GM23338 (cell line): ENCODE measurements at regions not wholly inside any gene's neighbourhood (a gene's known extent, or its start where the extent isn't known, plus 50 kb on each side); places are given as distances from the start of the nearest gene placed in this dataset.

ENCODE experiments used
- ATAC-seq: fragments of 200-7000 bp; cut with Tn5 transposase; 3 replicates; pipeline ENCODE4 v1.9.1; 2020
- DNase-seq: peaks from one replicate; pipeline ENCODE4 v3.0.0-alpha.2; 2015; ENCODE audit warnings: low spot score
- H2AFZ ChIP-seq: fragments of 200-600 bp; sonication (generic); 2 replicates; pipeline ENCODE4 v1.8.0; 2016; ENCODE audit warnings: antibody characterized with exemption, mild to moderate bottlenecking, moderate library complexity
- H3F3A ChIP-seq: fragments of 200-600 bp; sonication (generic); replicated peaks from 2 replicates; pipeline ENCODE4 v1.8.0; 2017; ENCODE audit warnings: antibody characterized with exemption, mixed run types, low read depth
- H3K27ac ChIP-seq: fragments of 200-600 bp; sonication (generic); 2 replicates; pipeline ENCODE4 v1.6.1; 2016; ENCODE audit warnings: low read depth
- H3K27me3 ChIP-seq: fragments of 200-600 bp; sonication (generic); 2 replicates; pipeline ENCODE4 v1.8.0; 2016; ENCODE audit warnings: mild to moderate bottlenecking, mixed run types, moderate library complexity; ENCODE audit not compliant: insufficient read depth
- H3K36me3 ChIP-seq: fragments of 200-600 bp; sonication (generic); 2 replicates; pipeline ENCODE4 v1.8.0; 2016; ENCODE audit warnings: mild to moderate bottlenecking; ENCODE audit not compliant: insufficient read depth
- H3K4me1 ChIP-seq: fragments of 200-600 bp; sonication (generic); 2 replicates; pipeline ENCODE4 v1.8.0; 2016; ENCODE audit warnings: mild to moderate bottlenecking, moderate library complexity; ENCODE audit not compliant: insufficient read depth
- H3K4me2 ChIP-seq: fragments of 200-600 bp; sonication (generic); 2 replicates; pipeline ENCODE4 v1.7.1; 2017; ENCODE audit warnings: mixed run types
- H3K4me3 ChIP-seq: fragments of 200-600 bp; sonication (generic); 2 replicates; pipeline ENCODE4 v1.6.1; 2016; ENCODE audit warnings: mixed run types
- H3K79me2 ChIP-seq: fragments of 200-600 bp; sonication (generic); replicated peaks from 2 replicates; pipeline ENCODE4 v1.8.0; 2017; ENCODE audit warnings: mild to moderate bottlenecking; ENCODE audit not compliant: insufficient read depth
- H3K9me2 ChIP-seq: fragments of 200-600 bp; sonication (generic); 2 replicates; pipeline ENCODE4 v1.8.0; 2017; ENCODE audit not compliant: insufficient read depth
- H4K20me1 ChIP-seq: fragments of 200-600 bp; sonication (generic); replicated peaks from 2 replicates; pipeline ENCODE4 v1.8.0; 2017; ENCODE audit warnings: mild to moderate bottlenecking; ENCODE audit not compliant: insufficient read depth
- H3K27ac Mint-ChIP-seq: 2 replicates; pipeline ENCODE4 v1.8.0; 2020; ENCODE audit warnings: inconsistent platforms, mild to moderate bottlenecking, moderate library complexity, mixed read lengths
- H3K27me3 Mint-ChIP-seq: 3 replicates; pipeline ENCODE4 v1.8.0; 2022; ENCODE audit warnings: low read depth, mild to moderate bottlenecking, moderate library complexity, mixed read lengths, inconsistent platforms; ENCODE audit not compliant: insufficient read depth, poor library complexity
- H3K36me3 Mint-ChIP-seq: 3 replicates; pipeline ENCODE4 v1.8.0; 2021; ENCODE audit warnings: low read depth, mild to moderate bottlenecking, inconsistent platforms, moderate library complexity, mixed read lengths
- H3K4me1 Mint-ChIP-seq: 3 replicates; pipeline ENCODE4 v1.8.0; 2020; ENCODE audit warnings: mild to moderate bottlenecking, inconsistent platforms, mixed read lengths
- H3K4me3 Mint-ChIP-seq: 3 replicates; pipeline ENCODE4 v1.8.0; 2021; ENCODE audit warnings: moderate library complexity, mild to moderate bottlenecking, inconsistent platforms, mixed read lengths
- H3K9me3 Mint-ChIP-seq: 3 replicates; pipeline ENCODE4 v1.8.0; 2020; ENCODE audit warnings: moderate library complexity, mild to moderate bottlenecking, inconsistent platforms, mixed read lengths
- CREB1 ChIP-seq: fragments of 250-450 bp; sonication (Bioruptor Pico); IDR thresholded peaks from 2 replicates; pipeline ENCODE4 v1.5.0; 2020; ENCODE audit warnings: low read depth, mild to moderate bottlenecking, moderate library complexity
- EZH2 ChIP-seq: fragments of 200-600 bp; sonication (generic); IDR thresholded peaks from one replicate; pipeline ENCODE4 v1.8.0; 2017; ENCODE audit warnings: antibody characterized with exemption, mild to moderate bottlenecking, low read depth; ENCODE audit not compliant: unreplicated experiment
- EZH2phosphoT487 ChIP-seq: fragments of 200-600 bp; sonication (generic); IDR thresholded peaks from one replicate; pipeline ENCODE4 v1.8.1; 2018; ENCODE audit warnings: antibody characterized with exemption; ENCODE audit not compliant: unreplicated experiment
- JUNB ChIP-seq: IDR thresholded peaks from one replicate; pipeline ENCODE4 v1.6.1; 2016; ENCODE audit warnings: antibody characterized with exemption; ENCODE audit not compliant: unreplicated experiment
- NANOG ChIP-seq: IDR thresholded peaks from 2 replicates; pipeline ENCODE4 v1.6.1; 2016; ENCODE audit warnings: antibody characterized with exemption, borderline replicate concordance
- POLR2AphosphoS5 ChIP-seq: IDR thresholded peaks from 2 replicates; pipeline ENCODE4 v1.6.1; 2016; ENCODE audit warnings: antibody characterized with exemption, low read depth
- STAT1 ChIP-seq: IDR thresholded peaks from one replicate; pipeline ENCODE4 v1.6.1; 2016; ENCODE audit warnings: antibody characterized with exemption; ENCODE audit not compliant: unreplicated experiment
- ZNF114 ChIP-seq: fragments of 250-450 bp; sonication (Bioruptor Pico); IDR thresholded peaks from 2 replicates; pipeline ENCODE4 v1.5.0; 2020; ENCODE audit warnings: mild to moderate bottlenecking, moderate library complexity
- ZNF331 ChIP-seq: fragments of 250-450 bp; sonication (Bioruptor Pico); IDR thresholded peaks from 2 replicates; pipeline ENCODE4 v1.5.0; 2020; ENCODE audit warnings: low read depth, mild to moderate bottlenecking, moderate library complexity
- TF ChIP-seq, protein P1 (sequence below), 2 experiments: fragments of 200-600 bp in 1 of 2; sonication (generic) in 1 of 2; conservative IDR thresholded peaks; 2 replicates each; pipeline versions ENCODE4 v1.5.1 to v1.6.1; 2016 to 2017; ENCODE audit warnings: antibody characterized with exemption in 2 of 2, low read depth in 2 of 2, mild to moderate bottlenecking in 2 of 2, moderate library complexity in 1 of 2
- TF ChIP-seq, protein P2 (sequence below): IDR thresholded peaks from one replicate; pipeline ENCODE4 v1.6.1; 2018; ENCODE audit warnings: antibody characterized with exemption; ENCODE audit not compliant: unreplicated experiment
- TF ChIP-seq, protein P3 (sequence below): fragments of 250-450 bp; sonication (Bioruptor Pico); IDR thresholded peaks from 2 replicates; pipeline ENCODE4 v1.5.0; 2020; ENCODE audit warnings: mild to moderate bottlenecking, moderate library complexity
- TF ChIP-seq, protein P4 (sequence below): IDR thresholded peaks from 2 replicates; pipeline ENCODE4 v1.6.1; 2016; ENCODE audit warnings: antibody characterized with exemption

DNA sequence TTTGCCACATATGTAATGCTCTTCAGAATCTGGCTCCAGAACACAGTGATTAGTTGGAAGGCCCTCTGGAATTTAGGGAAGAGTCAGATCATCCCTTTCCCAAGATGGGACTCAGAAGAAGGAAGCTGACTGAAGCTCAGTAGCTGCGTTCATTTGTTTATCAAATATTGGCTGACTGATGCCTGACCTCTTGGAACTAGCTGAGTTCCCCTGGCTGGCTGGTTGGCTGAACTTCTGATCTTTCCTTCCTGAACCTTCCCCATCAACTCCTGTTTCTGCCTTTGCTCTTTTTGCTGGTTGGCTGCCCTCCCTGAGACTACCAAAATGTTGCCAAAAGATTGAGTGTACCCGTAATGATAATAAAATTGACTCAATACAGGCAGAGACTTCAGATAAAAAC, 866.5 kb upstream of the INTU start:
- Histone ChIP-seq H3K27ac (no peak overlapping the region), H3K27me3 (no peaks in the 10 kb centered on the region), H3K4me1 (no peaks in the 10 kb centered on the region), H2AFZ (peak overlapping the region; percentile 53; the same call in 1 of the 2 replicates), H3K36me3 (no peaks in the 10 kb centered on the region), H4K20me1 (no peaks in the 10 kb centered on the region), H3K4me3 (no peak overlapping the region), H3K9me2 (no peaks in the 10 kb centered on the region), H3K4me2 (no peak overlapping the region), H3K79me2 (no peaks in the 10 kb centered on the region), H3F3A (no peaks in the 10 kb centered on the region)
- no peaks in the 10 kb centered on the region for H3K27me3 Mint-ChIP-seq
- peaks cover 2% of the 10 kb centered on the region; the same call in 1 of the 3 replicates for H3K36me3 Mint-ChIP-seq
- no peak for ATAC-seq
- H3K27ac Mint-ChIP-seq, result no peak overlapping the region
- H3K9me3 Mint-ChIP-seq, result peaks cover 11% of the 10 kb centered on the region; the same call in 2 of the 3 replicates
- no peak overlapping the region for H3K4me3 Mint-ChIP-seq
- no peak for DNase-seq
- TF ChIP-seq, protein P1, sequence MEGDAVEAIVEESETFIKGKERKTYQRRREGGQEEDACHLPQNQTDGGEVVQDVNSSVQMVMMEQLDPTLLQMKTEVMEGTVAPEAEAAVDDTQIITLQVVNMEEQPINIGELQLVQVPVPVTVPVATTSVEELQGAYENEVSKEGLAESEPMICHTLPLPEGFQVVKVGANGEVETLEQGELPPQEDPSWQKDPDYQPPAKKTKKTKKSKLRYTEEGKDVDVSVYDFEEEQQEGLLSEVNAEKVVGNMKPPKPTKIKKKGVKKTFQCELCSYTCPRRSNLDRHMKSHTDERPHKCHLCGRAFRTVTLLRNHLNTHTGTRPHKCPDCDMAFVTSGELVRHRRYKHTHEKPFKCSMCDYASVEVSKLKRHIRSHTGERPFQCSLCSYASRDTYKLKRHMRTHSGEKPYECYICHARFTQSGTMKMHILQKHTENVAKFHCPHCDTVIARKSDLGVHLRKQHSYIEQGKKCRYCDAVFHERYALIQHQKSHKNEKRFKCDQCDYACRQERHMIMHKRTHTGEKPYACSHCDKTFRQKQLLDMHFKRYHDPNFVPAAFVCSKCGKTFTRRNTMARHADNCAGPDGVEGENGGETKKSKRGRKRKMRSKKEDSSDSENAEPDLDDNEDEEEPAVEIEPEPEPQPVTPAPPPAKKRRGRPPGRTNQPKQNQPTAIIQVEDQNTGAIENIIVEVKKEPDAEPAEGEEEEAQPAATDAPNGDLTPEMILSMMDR (conservative IDR thresholded peaks at IDR 0.05; ENCODE audit: low read depth in 2 of 2), result no peak
- TF ChIP-seq, protein P2, sequence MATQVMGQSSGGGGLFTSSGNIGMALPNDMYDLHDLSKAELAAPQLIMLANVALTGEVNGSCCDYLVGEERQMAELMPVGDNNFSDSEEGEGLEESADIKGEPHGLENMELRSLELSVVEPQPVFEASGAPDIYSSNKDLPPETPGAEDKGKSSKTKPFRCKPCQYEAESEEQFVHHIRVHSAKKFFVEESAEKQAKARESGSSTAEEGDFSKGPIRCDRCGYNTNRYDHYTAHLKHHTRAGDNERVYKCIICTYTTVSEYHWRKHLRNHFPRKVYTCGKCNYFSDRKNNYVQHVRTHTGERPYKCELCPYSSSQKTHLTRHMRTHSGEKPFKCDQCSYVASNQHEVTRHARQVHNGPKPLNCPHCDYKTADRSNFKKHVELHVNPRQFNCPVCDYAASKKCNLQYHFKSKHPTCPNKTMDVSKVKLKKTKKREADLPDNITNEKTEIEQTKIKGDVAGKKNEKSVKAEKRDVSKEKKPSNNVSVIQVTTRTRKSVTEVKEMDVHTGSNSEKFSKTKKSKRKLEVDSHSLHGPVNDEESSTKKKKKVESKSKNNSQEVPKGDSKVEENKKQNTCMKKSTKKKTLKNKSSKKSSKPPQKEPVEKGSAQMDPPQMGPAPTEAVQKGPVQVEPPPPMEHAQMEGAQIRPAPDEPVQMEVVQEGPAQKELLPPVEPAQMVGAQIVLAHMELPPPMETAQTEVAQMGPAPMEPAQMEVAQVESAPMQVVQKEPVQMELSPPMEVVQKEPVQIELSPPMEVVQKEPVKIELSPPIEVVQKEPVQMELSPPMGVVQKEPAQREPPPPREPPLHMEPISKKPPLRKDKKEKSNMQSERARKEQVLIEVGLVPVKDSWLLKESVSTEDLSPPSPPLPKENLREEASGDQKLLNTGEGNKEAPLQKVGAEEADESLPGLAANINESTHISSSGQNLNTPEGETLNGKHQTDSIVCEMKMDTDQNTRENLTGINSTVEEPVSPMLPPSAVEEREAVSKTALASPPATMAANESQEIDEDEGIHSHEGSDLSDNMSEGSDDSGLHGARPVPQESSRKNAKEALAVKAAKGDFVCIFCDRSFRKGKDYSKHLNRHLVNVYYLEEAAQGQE, result no peak
- TF ChIP-seq, protein P3, sequence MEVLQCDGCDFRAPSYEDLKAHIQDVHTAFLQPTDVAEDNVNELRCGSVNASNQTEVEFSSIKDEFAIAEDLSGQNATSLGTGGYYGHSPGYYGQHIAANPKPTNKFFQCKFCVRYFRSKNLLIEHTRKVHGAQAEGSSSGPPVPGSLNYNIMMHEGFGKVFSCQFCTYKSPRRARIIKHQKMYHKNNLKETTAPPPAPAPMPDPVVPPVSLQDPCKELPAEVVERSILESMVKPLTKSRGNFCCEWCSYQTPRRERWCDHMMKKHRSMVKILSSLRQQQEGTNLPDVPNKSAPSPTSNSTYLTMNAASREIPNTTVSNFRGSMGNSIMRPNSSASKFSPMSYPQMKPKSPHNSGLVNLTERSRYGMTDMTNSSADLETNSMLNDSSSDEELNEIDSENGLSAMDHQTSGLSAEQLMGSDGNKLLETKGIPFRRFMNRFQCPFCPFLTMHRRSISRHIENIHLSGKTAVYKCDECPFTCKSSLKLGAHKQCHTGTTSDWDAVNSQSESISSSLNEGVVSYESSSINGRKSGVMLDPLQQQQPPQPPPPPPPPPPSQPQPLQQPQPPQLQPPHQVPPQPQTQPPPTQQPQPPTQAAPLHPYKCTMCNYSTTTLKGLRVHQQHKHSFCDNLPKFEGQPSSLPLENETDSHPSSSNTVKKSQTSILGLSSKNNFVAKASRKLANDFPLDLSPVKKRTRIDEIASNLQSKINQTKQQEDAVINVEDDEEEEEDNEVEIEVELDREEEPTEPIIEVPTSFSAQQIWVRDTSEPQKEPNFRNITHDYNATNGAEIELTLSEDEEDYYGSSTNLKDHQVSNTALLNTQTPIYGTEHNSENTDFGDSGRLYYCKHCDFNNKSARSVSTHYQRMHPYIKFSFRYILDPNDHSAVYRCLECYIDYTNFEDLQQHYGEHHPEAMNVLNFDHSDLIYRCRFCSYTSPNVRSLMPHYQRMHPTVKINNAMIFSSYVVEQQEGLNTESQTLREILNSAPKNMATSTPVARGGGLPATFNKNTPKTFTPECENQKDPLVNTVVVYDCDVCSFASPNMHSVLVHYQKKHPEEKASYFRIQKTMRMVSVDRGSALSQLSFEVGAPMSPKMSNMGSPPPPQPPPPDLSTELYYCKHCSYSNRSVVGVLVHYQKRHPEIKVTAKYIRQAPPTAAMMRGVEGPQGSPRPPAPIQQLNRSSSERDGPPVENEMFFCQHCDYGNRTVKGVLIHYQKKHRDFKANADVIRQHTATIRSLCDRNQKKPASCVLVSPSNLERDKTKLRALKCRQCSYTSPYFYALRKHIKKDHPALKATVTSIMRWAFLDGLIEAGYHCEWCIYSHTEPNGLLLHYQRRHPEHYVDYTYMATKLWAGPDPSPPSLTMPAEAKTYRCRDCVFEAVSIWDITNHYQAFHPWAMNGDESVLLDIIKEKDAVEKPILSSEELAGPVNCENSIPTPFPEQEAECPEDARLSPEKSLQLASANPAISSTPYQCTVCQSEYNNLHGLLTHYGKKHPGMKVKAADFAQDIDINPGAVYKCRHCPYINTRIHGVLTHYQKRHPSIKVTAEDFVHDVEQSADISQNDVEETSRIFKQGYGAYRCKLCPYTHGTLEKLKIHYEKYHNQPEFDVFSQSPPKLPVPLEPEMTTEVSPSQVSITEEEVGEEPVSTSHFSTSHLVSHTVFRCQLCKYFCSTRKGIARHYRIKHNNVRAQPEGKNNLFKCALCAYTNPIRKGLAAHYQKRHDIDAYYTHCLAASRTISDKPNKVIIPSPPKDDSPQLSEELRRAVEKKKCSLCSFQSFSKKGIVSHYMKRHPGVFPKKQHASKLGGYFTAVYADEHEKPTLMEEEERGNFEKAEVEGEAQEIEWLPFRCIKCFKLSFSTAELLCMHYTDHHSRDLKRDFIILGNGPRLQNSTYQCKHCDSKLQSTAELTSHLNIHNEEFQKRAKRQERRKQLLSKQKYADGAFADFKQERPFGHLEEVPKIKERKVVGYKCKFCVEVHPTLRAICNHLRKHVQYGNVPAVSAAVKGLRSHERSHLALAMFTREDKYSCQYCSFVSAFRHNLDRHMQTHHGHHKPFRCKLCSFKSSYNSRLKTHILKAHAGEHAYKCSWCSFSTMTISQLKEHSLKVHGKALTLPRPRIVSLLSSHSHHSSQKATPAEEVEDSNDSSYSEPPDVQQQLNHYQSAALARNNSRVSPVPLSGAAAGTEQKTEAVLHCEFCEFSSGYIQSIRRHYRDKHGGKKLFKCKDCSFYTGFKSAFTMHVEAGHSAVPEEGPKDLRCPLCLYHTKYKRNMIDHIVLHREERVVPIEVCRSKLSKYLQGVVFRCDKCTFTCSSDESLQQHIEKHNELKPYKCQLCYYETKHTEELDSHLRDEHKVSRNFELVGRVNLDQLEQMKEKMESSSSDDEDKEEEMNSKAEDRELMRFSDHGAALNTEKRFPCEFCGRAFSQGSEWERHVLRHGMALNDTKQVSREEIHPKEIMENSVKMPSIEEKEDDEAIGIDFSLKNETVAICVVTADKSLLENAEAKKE (CRISPR knock-in tag), result no peak
- TF ChIP-seq, protein P4, sequence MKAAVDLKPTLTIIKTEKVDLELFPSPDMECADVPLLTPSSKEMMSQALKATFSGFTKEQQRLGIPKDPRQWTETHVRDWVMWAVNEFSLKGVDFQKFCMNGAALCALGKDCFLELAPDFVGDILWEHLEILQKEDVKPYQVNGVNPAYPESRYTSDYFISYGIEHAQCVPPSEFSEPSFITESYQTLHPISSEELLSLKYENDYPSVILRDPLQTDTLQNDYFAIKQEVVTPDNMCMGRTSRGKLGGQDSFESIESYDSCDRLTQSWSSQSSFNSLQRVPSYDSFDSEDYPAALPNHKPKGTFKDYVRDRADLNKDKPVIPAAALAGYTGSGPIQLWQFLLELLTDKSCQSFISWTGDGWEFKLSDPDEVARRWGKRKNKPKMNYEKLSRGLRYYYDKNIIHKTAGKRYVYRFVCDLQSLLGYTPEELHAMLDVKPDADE, result no peak
- TF ChIP-seq ZNF114 (CRISPR knock-in tag) (no peak), EZH2phosphoT487 (no peak), STAT1 (no peak), NANOG (no peak), ZNF331 (CRISPR knock-in tag) (no peak), JUNB (no peak), CREB1 (CRISPR knock-in tag) (no peak), POLR2AphosphoS5 (no peak), EZH2 (no peak)
- H3K4me1 Mint-ChIP-seq, result no peaks in the 10 kb centered on the region
